ENCODE measurements at regions not wholly inside any gene's neighbourhood (a gene's known extent, or its start where the extent isn't known, plus 50 kb on each side); places are given as distances from the start of the nearest gene placed in this dataset.

DNA sequence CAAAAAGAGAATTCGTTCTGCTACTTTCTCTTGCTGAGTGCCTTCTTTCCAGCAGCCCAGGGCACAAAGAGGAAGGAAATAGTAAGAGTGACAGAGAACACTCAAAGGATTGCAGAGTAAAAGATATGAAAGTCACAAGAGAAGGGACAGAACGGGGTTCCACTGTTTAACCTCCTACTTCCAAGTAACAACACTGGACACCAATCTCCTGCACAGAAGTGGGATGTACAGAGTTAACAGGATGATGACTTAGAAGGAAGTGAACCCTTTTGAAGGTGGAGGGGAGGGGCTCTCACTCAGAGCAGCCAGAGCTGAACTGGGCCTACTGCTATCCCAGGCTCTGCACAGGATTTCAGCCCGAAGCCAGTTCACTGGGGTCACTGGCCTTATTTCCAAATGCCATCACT is 130.1 kb upstream of the PRICKLE2 start:
- FAIRE-seq (no peak), DNase-seq (ENCODE audit: low spot score) (peak; percentile 46)

DNA sequence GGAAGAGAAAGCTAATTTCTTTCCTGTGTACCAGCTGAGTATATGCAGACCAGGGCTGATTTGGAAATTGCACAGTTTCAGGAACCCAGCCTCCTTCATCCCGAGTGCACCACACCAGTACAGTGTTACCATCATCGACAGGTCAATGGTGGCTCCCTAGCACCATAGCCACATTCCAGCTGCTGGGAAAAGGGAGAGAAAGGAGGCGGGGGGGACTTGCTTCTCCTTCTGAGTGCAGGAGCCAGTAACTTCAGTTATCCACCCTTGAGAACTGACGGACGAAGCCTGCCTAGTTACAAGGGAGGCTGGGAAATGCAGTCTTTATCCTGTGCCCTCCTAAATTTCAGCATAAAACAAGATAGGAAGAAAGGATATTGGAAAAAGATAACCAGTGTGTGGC is 129.7 kb upstream of the PRICKLE2 start:
- DNase-seq (ENCODE audit: low spot score) (no peak), FAIRE-seq (peak; percentile 46)

DNA sequence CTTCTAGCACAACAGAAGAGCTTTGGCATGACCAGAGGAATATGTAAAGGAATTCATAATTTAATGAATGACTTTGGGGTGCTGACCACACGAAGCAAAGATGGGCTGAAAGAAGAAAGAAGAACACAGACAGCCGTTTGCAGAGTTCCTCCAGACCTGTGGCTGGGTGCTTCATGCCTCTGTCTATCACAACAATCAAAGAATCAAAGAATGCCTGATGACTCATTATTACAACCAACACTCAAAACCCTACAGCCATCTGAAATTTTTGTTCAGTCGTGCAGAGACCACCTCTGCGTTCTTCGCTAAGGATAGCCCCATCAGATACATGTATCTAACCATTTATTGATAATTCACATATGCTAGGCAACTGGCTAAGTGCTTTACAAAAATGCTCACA is 129.0 kb upstream of the PRICKLE2 start:
- peak; percentile 50 for DNase-seq (ENCODE audit: low spot score)
- no peak for FAIRE-seq

DNA sequence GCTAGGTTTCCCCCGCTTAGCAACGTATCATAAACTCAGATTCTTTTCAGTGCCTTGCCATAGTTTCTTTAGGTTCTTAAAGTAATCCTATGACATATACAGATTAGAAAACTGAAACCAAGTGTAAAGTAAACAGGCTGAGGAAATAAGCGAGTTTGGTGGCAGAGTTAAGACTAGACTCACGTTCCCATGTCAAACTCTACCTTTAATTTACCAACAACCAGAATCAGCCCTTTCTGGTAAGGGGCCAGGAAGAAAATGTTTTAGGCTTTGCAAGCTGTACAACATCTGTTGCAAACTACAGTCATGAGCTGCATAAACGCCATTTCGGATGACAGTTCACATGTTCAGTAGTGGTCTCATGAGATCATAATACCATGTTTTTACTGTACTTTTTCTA is 128.0 kb upstream of the PRICKLE2 start:
- FAIRE-seq: peak; percentile 35
- no peak for DNase-seq (ENCODE audit: low spot score)

DNA sequence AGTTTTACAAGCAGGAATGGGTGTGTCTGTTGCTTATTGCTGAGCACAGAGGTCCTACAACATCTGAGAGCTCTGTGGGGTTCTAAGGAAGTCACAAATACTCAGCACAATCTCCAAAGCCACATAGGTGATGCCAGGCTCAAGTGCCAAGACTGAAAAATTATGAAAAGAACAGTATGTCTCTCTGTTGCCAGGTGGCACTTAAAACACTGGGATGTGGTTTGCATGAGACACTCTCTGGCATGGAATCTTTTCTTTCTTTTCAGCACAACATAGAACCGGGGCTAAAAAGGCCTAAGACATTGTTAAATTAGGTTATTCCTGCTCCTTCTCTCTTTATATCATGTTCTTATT is 127.3 kb upstream of the PRICKLE2 start:
- FAIRE-seq (peak; percentile 40), DNase-seq (ENCODE audit: low spot score) (no peak)

DNA sequence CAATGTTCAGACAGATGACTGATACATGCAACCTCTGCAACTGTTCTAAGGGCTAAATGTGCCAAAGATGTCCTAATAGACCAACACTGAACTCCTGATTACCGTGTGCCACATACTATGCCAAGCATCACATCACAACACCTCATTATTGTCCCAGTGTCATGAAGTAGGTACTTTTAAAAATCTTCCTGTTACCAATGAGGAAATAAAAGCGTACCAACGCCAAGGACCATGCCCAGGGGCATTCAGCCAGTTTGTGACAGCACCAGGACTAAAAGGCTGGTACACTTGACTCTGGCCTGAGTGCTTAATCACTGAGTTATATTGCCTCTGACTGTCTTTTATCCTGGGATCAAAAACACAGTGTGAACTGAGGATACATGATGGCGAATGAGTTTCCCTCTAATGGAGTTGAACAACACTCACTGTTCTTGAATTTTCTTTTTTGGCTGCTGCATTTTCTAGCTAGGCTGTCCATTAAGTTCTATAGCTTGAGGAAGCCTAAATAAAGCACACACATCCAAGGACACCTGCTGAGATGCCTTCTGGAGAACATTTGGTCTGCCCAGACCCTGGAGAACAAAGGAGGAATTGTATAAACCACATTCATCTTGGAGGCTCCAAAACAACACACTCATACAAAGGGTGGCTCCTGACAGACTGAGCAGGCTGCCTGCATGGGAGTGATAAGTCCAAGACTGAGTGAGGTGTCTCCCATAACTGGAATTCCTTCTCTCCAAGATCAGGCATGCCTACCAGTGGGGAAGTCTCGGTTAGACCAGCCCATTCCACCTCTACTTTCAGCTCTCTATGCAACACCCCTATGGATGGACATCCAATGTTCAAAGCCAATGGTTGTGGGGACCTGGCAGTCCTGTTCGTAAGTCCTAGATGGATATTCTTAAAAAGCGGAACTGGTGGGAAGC is 126.7 kb upstream of the PRICKLE2 start:
- no peak for FAIRE-seq

DNA sequence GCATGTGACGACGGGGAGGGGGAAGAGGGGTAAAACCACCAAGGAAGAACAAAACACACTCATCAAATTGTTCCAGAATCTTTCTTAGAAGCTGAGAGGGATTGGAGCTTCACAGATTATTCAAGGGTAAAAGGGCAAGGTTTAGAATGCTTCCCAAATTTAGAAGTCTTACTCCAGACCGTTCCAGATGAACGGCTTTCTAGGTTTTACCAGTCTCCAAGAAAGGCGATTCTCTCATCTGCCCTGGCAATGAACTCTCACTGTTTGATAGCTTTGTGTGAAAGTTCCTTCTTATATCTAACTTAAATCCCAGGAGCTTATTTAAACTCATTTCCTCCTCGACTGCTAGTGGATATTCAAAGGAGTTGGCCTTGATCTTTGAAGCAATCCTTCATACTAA is 124.3 kb upstream of the PRICKLE2 start:
- FAIRE-seq (no peak), DNase-seq (ENCODE audit: low spot score) (no peak)

More for the DNA sequence above, 126.7 kb upstream of the PRICKLE2 start:
- DNase-seq (ENCODE audit: low spot score): peak; percentile 57

DNA sequence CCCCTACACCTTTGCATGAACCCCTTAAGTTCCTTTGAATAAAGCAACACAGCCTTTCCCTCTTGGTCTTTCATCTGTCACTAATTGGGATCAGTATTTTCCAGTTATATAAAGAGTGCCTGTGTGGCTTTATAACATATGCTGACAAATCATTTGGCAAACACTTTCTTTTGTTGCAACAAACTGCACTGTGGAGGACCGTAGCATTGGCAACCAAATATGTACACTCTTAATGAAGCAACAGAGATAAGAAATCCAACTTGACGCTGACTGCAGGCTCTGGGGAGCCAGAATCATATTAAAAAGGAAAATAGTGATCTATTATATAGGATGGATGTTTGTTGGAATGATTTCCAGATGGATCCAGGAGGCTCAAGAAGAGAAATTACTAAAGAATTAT is 120.1 kb upstream of the PRICKLE2 start:
- no peak for FAIRE-seq
- DNase-seq (ENCODE audit: low spot score): no peak

DNA sequence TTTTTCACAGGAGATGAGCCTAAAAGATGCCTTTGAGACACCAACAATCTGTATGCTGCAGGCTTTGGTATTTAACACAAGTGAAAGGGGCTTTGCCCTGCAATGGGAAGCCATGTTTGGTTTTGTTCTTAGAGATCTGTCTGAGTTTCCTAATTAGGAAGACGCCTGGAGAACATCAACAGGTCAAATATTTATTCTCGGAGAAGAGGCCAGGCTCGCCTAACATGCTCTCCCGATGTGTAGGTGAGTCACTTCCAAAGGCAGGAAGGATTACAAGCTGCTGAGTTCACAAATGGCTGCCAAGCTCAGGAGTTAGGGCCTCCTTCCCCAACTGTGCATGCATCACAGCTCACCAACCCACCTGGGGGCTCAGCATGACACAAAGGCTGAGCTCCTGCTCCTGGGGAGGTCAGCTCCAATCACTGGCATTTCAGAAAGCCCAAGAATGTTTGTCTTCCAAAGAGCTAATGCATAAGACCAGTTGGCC is 119.5 kb upstream of the PRICKLE2 start:
- FAIRE-seq: peak; percentile 5
- peak; percentile 48 for DNase-seq (ENCODE audit: low spot score)

DNA sequence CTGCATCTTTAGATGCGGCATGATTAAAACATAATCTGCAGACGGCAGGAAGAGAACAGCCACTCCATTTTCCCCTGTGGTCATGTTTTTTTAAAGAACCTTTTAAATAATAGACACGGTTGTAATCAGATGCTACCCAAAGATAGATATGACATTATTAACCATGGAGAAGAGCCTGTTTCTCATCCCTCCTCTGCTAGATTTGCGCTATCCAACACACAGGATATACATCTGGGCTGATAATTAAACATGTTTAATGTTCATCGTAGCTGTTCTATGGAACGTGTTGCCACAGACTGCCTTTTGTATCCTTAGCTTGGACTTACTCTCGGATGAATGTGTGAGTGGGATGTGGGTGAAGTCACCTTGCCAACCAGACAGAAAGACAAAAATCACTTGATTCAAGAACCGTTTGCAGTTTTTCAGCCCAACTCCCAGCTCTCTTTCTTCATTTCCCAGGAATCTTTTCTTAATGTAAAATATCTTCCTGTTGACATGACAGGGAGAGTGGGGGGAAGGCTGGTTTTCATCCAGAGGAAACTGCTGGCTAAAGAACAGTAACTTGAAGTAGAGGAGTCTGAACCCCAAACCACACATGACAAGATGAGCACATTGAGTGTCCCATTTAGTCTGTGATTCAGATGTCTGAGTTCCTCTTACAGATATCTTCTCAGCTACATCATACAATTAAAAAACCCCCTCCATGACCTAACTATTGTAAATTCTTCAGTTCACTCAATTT is 118.6 kb upstream of the PRICKLE2 start:
- FAIRE-seq: no peak

DNA sequence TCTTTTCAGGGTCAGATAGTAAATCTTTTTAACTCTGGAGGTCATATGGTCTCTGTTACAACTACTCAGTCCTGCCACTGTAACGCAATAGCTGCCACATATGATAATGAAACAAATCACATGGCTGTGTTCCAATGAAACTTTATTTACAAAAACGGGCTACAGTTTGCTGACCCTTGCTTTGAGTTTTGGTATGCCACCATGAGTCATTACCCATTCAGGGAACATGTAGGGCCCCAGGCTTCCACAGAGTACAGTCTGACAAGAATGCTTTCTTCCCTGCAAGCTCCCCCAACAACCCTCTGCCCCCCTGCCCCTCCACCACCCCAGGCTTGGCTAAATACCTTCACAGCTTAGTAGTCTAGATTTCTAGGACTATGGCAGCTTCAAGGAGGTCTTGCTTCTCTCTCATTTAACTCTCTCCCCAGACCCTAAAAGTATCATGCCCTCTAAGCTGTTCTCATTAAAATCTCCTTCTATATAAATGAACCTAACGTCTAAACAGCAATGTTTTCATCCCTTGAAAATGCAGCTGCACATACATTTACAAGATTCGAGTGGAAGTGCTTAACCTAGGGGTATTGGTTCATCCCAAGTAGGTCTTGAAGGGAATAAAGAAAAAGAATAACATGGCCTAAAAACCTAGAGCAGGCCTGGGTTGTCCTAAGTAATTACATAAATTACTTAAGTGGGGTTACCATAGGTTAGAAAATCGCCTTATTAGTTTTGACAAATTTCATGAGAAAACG is 117.8 kb upstream of the PRICKLE2 start:
- FAIRE-seq: no peak
- peak; percentile 75 for DNase-seq (ENCODE audit: low spot score)

More for the DNA sequence above, 118.6 kb upstream of the PRICKLE2 start:
- no peak for DNase-seq (ENCODE audit: low spot score)

DNA sequence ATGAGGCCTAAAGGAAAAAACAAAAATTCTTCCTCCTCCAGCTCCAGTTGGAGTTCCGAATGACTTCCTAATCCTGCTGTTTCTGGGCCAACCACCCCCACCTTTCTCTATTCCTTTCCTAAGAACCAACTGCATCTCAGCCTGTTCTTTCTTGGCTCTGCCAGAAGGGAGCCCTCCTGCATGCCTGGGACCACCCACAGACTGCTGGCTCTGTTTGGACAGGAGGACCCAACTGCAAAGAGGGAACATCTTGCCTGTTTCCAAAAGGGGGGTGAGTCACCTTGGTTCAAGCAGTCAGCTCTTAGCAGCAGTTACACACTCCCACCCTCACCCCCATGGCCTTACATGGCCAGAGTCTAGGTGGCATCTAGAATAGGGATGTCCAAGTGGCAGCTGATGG is 116.0 kb upstream of the PRICKLE2 start:
- no peak for DNase-seq (ENCODE audit: low spot score)
- no peak for FAIRE-seq

DNA sequence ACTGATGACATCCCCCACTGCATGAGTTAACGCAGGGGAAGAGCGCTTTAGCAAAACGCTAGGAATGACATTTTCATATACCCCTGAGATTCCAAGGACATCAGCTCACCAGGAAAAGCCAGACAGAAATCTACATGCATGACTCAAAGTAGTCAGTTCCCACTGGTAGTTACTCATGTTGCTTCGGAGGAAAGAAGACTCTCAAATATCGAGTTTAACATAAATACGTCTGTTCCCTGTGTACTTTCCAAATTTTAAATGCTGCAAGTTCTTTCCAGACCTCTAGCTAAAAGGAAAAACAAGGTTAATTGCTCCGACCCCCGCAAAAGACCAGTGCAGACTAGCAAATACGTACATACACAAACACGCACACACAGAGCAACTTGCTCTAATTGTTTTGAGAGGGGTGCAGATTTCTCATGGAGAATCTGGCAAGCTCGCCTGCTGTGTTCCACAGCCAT is 115.4 kb upstream of the PRICKLE2 start:
- DNase-seq (ENCODE audit: low spot score): peak; percentile 70
- FAIRE-seq: peak; percentile 23

DNA sequence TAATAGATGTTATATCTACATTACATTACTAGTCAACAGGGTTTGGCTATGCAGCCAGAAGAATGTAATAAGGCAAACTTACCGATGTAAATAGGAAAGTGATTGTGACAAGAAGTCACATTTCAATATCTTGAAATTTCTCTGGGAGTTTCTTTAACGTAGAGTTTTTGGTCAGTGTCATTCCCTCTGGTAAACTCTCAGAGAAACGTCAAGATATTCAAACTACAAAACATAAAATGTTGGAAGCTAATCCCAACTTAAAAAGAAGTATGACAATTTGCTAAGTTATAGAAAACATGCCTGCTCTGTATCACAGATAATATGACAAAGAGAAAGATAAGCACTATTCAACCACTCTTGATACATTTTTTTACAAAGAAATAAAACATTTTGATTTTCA is 111.2 kb upstream of the PRICKLE2 start:
- DNase-seq (ENCODE audit: low spot score) (no peak), FAIRE-seq (no peak)

DNA sequence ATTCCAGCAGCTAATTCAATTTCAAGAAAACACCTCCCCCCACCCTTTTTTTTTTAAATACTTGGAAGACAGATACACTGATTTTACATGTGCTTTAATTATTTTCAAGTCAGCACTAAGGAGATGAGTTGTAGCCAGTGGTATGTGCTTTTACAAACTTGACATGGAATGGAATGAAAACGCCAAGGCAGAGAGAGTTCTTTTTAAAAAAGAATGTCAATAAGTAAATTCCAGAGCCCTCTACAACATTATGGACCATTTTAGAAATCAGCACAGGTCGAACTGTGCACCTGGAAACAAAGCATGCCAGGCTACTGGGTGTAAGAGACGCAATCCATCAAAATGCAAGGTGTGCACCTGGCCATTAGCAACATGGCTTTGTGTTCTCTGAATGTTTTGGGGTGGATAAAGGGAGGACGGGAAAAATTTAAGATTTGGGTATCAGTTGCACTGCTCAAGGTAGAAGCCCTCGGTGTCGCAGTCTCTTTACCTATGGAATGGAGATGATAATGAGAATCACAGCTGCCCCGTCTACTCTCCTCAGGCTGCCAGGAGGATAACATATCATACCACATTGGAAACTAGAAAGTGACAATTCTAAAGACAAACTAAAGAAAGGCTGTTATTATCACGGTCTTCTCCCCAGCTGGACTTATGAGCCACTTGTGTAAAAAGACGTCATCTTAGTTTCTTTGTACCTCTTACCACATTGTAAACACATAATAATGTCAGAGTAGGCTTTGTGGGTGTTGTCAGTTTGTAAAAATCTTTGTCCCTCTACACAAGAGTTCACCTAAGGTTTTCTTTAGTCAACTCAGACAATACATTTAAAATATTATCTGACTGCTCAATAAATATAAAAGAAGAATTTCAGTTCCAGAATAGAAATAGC is 107.4 kb upstream of the PRICKLE2 start:
- FAIRE-seq (no peak), DNase-seq (ENCODE audit: low spot score) (no peak)

DNA sequence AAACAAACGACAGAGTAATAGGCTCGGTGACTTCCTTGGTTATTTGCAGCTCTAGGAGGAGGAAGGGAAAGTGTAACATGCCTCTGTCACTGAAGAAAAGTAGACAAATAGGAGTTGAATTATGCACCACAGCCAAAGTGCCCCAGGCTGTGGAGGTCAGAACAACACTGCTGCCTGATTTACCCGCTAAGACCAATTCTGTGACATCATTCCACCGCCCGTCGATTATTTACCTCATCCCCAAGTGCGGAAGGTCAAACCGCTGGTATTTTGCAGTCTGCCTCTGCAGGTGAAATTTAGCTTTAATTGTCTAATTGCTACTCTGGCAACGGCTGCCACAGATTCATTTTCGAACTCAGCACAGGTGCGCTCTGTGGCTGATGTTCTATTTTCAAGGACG is 106.3 kb upstream of the PRICKLE2 start:
- DNase-seq (ENCODE audit: low spot score) (no peak), FAIRE-seq (no peak)

DNA sequence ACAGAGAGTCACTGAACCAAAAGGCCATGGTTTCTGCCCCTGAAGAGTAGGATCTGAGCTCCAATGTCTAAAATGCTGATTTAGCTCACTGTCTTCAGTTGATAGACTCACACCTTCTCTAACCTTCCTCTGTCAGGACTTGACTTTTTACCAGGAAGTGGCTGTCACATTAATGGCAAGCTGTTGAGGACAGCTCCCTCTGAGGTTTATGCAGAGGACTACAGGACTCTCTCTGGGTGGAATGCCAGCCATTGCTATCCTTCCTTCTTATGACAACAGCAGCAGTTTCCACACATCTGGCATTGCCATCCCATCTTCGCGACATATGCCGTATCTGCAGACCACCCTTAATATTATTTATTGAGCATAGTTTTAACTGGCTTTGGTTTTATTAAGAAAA is 103.8 kb upstream of the PRICKLE2 start:
- FAIRE-seq: no peak
- no peak for DNase-seq (ENCODE audit: low spot score)

DNA sequence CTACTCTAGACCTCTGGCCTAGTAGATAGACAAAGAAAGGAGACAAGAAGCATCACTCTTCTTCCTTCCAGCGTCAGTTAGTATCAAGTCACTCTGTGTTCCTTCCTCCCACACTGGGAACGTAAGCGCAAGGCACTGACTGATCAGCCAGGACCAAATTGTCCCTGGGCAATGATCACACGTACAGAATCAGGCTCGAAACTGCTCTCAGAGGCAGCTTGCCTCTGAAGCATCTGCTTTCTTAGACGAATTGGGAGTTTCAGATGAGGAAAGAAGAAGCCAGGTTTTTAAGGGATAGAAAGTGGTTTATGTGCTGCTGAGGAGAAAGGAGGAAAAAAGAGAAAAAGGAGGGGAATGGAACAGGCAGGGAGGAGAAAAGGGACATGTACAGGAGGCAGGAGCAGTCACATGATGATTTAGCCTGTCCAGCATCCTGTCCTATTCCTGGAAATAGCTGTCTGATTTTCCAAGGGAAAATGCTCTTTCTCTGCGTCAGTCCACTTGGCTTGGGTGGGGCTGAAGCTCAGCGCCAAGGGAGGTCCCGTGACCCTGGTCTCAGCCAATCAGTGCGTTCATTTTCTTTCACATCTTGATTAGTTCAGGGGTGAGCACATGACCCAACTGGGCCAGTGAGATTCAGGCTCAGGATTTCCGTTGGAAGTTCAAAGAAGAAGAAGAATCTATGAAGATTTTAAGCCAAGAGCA is 102.0 kb upstream of the PRICKLE2 start:
- DNase-seq (ENCODE audit: low spot score) (no peak), FAIRE-seq (no peak)

DNA sequence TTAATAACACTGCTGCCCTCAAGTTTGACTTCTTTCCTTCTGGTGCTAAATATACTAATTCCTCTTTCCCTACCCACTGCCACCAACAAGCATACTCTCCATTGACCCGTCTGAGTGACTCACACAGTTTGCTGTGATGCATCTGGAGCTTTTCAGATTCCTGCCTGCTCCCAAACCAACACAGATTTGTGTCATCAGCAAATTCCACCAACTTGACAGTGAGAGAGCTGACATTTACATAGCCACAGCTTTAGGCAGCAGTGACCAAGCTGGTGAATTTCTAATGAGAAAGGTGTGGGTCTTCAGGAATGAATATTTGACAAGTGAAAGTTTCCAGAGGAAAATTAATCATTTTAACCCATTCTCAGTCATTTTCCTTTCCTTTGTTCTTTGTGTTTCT is 96.5 kb upstream of the PRICKLE2 start:
- FAIRE-seq: peak; percentile 82
- DNase-seq (ENCODE audit: low spot score): peak; percentile 83

DNA sequence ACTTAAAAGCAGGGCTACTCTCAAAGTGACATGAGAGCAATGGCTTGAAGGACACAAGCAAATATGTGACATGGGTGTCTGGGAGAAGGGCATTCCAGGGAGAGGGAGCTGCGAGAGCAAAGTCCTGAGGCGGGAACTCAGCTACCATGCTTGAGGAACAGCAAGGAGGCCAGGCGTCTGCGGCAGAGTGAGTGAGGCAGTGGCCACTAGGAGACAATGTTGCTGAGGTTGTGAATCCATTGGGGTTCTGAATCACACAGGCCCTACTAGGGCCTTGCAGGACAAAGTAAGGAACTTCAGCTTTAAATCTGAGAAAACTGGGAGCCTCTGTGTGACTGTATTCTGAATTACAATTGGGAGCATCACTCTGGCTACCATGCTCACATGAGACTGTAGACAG is 94.1 kb upstream of the PRICKLE2 start:
- DNase-seq (ENCODE audit: low spot score) (no peak), FAIRE-seq (no peak)
